HEK293 (cell line): ENCODE measurements at regions not wholly inside any gene's neighbourhood (a gene's known extent, or its start where the extent isn't known, plus 50 kb on each side); places are given as distances from the start of the nearest gene placed in this dataset.

Experiments
- CTCF ChIA-PET: fragments of 350-600 bp; formaldehyde crosslinking; extraction: SDS; loops from one replicate; lab custom pipeline; 2021; ENCODE audit warnings: antibody characterized with exemption; lab: Yijun Ruan, JAX
- POLR2A ChIA-PET: fragments of 300-600 bp; formaldehyde crosslinking; extraction: SDS; loops from one replicate; lab custom pipeline; 2020; ENCODE audit warnings: antibody characterized with exemption, inconsistent platforms; lab: Yijun Ruan, JAX
- H3K27ac ChIP-seq: fragments of 200-500 bp; sonication (Bioruptor generic); 2 replicates; pipeline ENCODE4 v1.5.1; 2014; ENCODE audit warnings: low read depth, low read length, control low read depth, inconsistent platforms; ENCODE audit errors: extremely low read depth
- H3K36me3 ChIP-seq, 2 experiments: fragments of 200-500 bp in 1 of 2; sonication (Bioruptor generic) in 1 of 2; 1 replicate in 1 of 2; 2 replicates in 1 of 2; pipeline ENCODE4 v1.5.1; 2014 to 2017; ENCODE audit warnings: inconsistent platforms in 2 of 2, low read length in 2 of 2; ENCODE audit not compliant: control insufficient read depth in 2 of 2, insufficient read depth in 1 of 2
- H3K4me1 ChIP-seq: fragments of 200-500 bp; sonication (Bioruptor generic); 2 replicates; pipeline ENCODE4 v1.5.1; 2014; ENCODE audit warnings: mild to moderate bottlenecking, low read length, inconsistent platforms; ENCODE audit not compliant: control insufficient read depth, insufficient read depth
- H3K4me3 ChIP-seq: 2 replicates; pipeline ENCODE4 v1.5.1; 2011; ENCODE audit warnings: low read depth, mild to moderate bottlenecking, control low read depth, low read length, moderate library complexity
- H3K9me3 ChIP-seq: fragments of 200-500 bp; sonication (Bioruptor generic); 2 replicates; pipeline ENCODE4 v1.5.1; 2014; ENCODE audit warnings: low read depth, low read length, inconsistent platforms; ENCODE audit not compliant: control insufficient read depth, insufficient read depth
- GLIS2 ChIP-seq: fragments of 450-650 bp; formaldehyde crosslinking; IDR thresholded peaks from 2 replicates; pipeline ENCODE4 v1.5.1; 2016; ENCODE audit warnings: missing biosample characterization, missing genetic modification characterization
- OVOL3 ChIP-seq: fragments of 450-650 bp; formaldehyde crosslinking; IDR thresholded peaks from 2 replicates; pipeline ENCODE4 v1.5.1; 2016; ENCODE audit warnings: missing biosample characterization, missing genetic modification characterization
- TCF7L2 ChIP-seq: IDR thresholded peaks from 2 replicates; pipeline ENCODE4 v1.6.1; 2011; ENCODE audit warnings: low read depth, mild to moderate bottlenecking, inconsistent platforms, low read length, moderate library complexity, borderline replicate concordance
- TRIM28 ChIP-seq: IDR thresholded peaks from 2 replicates; pipeline ENCODE4 v1.6.1; 2011; ENCODE audit warnings: low read length, control low read depth, borderline replicate concordance
- ZBTB11 ChIP-seq: fragments of 450-650 bp; formaldehyde crosslinking; conservative IDR thresholded peaks from 2 replicates; pipeline ENCODE4 v1.5.1; 2016; ENCODE audit warnings: low read depth, missing biosample characterization, missing genetic modification characterization
- ZBTB26 ChIP-seq: fragments of 450-650 bp; formaldehyde crosslinking; optimal IDR thresholded peaks from 2 replicates; pipeline ENCODE3; 2016; ENCODE audit warnings: missing biosample characterization, mild to moderate bottlenecking, missing genetic modification characterization
- ZNF146 ChIP-seq: fragments of 450-650 bp; formaldehyde crosslinking; IDR thresholded peaks from 2 replicates; pipeline ENCODE4 v1.5.1; 2016; ENCODE audit warnings: missing biosample characterization, missing genetic modification characterization
- ZNF2 ChIP-seq: fragments of 450-650 bp; formaldehyde crosslinking; IDR thresholded peaks from 2 replicates; pipeline ENCODE4 v1.5.1; 2016; ENCODE audit warnings: missing biosample characterization, missing genetic modification characterization
- ZNF324 ChIP-seq: fragments of 450-650 bp; formaldehyde crosslinking; IDR thresholded peaks from 2 replicates; pipeline ENCODE4 v1.5.1; 2016; ENCODE audit warnings: missing biosample characterization, missing genetic modification characterization
- ZNF404 ChIP-seq: fragments of 450-650 bp; formaldehyde crosslinking; IDR thresholded peaks from 2 replicates; pipeline ENCODE4 v1.5.1; 2017; ENCODE audit warnings: missing biosample characterization, missing genetic modification characterization
- ZNF488 ChIP-seq: fragments of 450-650 bp; formaldehyde crosslinking; IDR thresholded peaks from 2 replicates; pipeline ENCODE4 v1.5.1; 2016; ENCODE audit warnings: missing biosample characterization, missing genetic modification characterization
- ZNF561 ChIP-seq: fragments of 450-650 bp; IDR thresholded peaks from 2 replicates; pipeline ENCODE4 v1.5.1; 2018; ENCODE audit warnings: missing biosample characterization, missing genetic modification characterization, borderline replicate concordance
- ZNF580 ChIP-seq: fragments of 450-650 bp; formaldehyde crosslinking; IDR thresholded peaks from 2 replicates; pipeline ENCODE4 v1.5.1; 2016; ENCODE audit warnings: missing biosample characterization, missing genetic modification characterization
- ZNF623 ChIP-seq: fragments of 450-650 bp; formaldehyde crosslinking; IDR thresholded peaks from 2 replicates; pipeline ENCODE4 v1.5.1; 2016; ENCODE audit warnings: missing biosample characterization, missing genetic modification characterization
- ZNF626 ChIP-seq: fragments of 450-650 bp; sonication (Bioruptor Pico); formaldehyde crosslinking; IDR thresholded peaks from 2 replicates; pipeline ENCODE4 v1.5.1; 2018; ENCODE audit warnings: missing biosample characterization, missing genetic modification characterization, inconsistent platforms
- ZNF76 ChIP-seq: fragments of 450-650 bp; formaldehyde crosslinking; IDR thresholded peaks from 2 replicates; pipeline ENCODE4; 2016; ENCODE audit warnings: low read depth, missing biosample characterization, missing genetic modification characterization, borderline replicate concordance
- ZNF837 ChIP-seq: fragments of 450-650 bp; formaldehyde crosslinking; IDR thresholded peaks from 2 replicates; pipeline ENCODE4 v1.5.1; 2016; ENCODE audit warnings: missing biosample characterization, missing genetic modification characterization
- ZSCAN5A ChIP-seq: fragments of 450-650 bp; formaldehyde crosslinking; IDR thresholded peaks from 2 replicates; pipeline ENCODE4 v1.5.1; 2016; ENCODE audit warnings: missing biosample characterization, missing genetic modification characterization

- no peaks in the 10 kb centered on the region for H3K9me3 ChIP-seq
- H3K4me3 ChIP-seq, result no peak overlapping the region
- ChIA-PET POLR2A (no interaction called here), CTCF (no interaction called here)
- no peak overlapping the region for H3K27ac ChIP-seq
- H3K4me1 ChIP-seq, result no peaks in the 10 kb centered on the region
- TF ChIP-seq GLIS2 (tag by site-specific recombination), result no peak
- no peaks in the 10 kb centered on the region for H3K36me3 ChIP-seq
These were observed 599.8 kb downstream of the COL12A1 start for GRCh38 chr6:74605922-74606581.

GRCh38 chr6:74604279-74604678 is 601.6 kb downstream of the COL12A1 start:
- POLR2A ChIA-PET, result no interaction called here
- H3K36me3 ChIP-seq, result no peaks in the 10 kb centered on the region
- TF ChIP-seq ZBTB11 (tag by site-specific recombination) (no peak), ZNF76 (tag by site-specific recombination) (no peak)
- TF ChIP-seq, all 188 proteins: peak for 0
- Histone ChIP-seq H3K27ac (no peak overlapping the region), H3K4me3 (no peak overlapping the region), H3K9me3 (no peaks in the 10 kb centered on the region), H3K4me1 (no peaks in the 10 kb centered on the region)
- CTCF ChIA-PET, result interaction anchor here (0.6 kb wide), 1 partner anchor 163 kb away, joined by 4 read pairs; no protein-coding TSS in a partner anchor

- Histone ChIP-seq H3K36me3 (no peaks in the 10 kb centered on the region), H3K27ac (no peak overlapping the region)
- ChIA-PET CTCF (no interaction called here), POLR2A (no interaction called here)
- TF ChIP-seq OVOL3 (tag by site-specific recombination) (no peak), ZNF146 (tag by site-specific recombination) (no peak), ZBTB11 (tag by site-specific recombination) (no peak), ZNF324 (tag by site-specific recombination) (no peak), ZNF623 (no peak), ZNF404 (tag by site-specific recombination) (no peak), ZNF580 (tag by site-specific recombination) (no peak), ZSCAN5A (tag by site-specific recombination) (no peak), ZNF626 (tag by site-specific recombination) (no peak), ZNF561 (tag by site-specific recombination) (no peak), TCF7L2 (no peak), TRIM28 (no peak), ZNF488 (no peak), ZNF2 (tag by site-specific recombination) (no peak), ZNF837 (tag by site-specific recombination) (no peak), ZBTB26 (tag by site-specific recombination) (no peak)
- TF ChIP-seq, all 188 proteins: peak for 0
- Histone ChIP-seq H3K9me3 (no peaks in the 10 kb centered on the region), H3K4me1 (no peaks in the 10 kb centered on the region), H3K4me3 (no peak overlapping the region)
These were observed 602.4 kb downstream of the COL12A1 start for GRCh38 chr6:74603322-74604076.
